NCI-H2196 treated with DMSO at 0.1 percent for 48 hours (cell line): ENCODE measurements at regions not wholly inside any gene's neighbourhood (a gene's known extent, or its start where the extent isn't known, plus 50 kb on each side); places are given as distances from the start of the nearest gene placed in this dataset.
"Not testable (repeated sequence)": the region's sequence is repeated elsewhere in the genome, so short reads cannot be mapped to it uniquely, and the experiment has no call there.

Experiments
- DNase-seq: peaks from one replicate; lab custom pipeline; 2025; ENCODE audit not compliant: unreplicated experiment; lab: John Stamatoyannopoulos, UW

DNA sequence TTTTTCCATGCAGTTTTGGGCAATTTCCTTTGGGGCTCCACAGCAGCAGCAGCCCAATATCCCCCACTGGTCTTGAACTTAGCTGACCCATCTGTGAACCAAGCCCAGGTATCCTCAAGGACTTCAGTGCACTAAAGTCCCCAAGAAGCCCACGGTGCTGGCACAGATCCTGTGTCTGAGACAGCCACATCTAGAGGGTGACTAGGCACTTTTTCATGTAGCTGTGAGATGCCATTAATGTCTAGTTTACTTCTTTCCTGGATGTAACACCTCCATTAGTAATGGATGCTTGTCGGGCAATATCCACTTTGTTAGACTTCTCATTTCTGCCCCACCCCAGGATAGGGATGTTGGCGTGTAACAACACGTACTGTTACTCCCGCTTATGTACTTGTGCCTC lies 117.9 kb downstream of the GPCPD1 start:
- no peak for DNase-seq

DNA sequence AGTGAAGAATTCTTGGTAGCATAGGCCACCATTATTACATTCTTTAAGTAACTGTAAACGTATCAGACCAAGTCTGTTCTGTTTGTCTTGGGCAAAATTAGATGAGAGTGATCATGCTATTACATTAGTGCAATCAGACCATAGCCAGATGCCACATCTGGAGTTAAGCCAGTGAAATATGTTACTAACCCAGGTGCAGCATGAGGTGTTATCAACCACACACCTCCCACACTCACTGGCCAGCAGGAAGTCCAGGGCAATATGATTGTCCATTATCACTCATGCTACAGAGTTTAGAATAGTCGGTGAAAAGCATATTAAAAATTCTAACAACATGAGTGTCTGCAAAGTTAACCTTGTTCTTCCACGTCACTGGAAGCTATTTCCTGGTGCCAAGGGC lies 119.4 kb downstream of the GPCPD1 start:
- DNase-seq: no peak

DNA sequence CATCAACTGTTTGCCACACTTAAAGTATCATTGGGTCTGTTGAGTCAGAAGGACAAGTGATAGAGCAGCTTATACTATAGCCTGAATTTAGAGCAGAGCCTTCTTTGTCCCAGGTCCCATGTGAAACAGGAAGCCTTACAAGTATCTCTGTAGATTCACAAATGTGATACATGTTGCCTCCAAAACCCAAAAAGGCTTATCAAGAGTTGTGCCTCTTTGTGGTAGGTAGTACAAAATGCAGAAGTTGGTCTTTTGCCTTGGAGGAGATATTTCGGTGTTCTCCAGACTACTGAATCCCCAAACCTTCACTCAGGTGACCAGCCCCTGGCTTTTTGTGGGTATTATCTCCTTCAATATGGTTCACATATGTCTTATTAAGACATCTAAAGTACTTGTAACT lies 121.2 kb downstream of the GPCPD1 start:
- no peak for DNase-seq

DNA sequence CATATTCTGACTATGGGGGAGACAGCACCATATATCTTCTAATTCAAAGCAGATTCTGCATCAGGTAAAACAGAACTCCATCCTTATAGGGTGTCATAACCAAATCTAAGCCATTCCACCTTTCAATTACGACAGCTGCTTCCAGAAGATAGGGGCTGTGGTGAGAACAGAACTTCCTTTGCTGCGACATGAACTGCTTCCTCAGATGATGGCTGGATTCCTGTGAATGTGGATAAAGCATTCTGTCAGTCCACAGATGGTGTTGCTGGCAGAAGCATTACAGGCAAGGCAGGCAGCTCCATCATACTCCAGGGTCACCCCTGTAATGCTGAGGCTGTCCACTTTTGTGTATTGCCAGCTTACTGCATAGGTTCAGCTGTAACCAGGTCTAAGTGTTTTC lies 122.0 kb downstream of the GPCPD1 start:
- no peak for DNase-seq

DNA sequence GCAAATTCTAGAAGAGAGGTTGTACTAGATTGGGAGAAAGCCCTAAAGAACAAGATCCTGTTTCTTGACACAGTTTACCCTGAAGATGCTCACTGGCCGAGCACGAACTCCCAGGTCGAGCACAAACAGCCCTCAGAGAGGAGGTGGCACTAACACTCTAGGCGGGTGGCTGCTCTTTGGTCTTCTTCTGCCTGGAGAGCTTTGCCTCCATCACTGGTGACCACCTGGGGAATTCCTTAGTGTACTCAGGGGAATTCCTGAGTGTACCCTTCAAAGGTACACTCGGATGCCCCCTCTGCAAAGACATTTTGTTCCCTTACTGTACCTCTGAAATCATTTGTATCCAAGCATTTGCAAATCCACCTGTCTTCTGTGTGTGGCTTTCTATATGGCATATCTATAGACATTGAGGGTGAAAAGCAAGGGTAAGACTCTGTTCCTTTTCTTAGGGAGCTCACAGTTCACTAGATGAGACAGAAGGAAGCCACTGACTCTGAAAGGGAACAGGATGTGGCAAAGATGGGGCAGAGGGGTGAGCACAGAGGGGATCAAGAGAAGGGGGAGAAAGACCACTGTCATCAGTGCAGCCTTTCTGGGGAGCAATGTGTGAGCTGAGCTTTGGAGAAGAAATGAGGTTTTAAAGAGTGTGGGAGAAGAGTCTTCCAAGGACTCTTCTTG lies 124.3 kb downstream of the GPCPD1 start:
- no peak for DNase-seq

DNA sequence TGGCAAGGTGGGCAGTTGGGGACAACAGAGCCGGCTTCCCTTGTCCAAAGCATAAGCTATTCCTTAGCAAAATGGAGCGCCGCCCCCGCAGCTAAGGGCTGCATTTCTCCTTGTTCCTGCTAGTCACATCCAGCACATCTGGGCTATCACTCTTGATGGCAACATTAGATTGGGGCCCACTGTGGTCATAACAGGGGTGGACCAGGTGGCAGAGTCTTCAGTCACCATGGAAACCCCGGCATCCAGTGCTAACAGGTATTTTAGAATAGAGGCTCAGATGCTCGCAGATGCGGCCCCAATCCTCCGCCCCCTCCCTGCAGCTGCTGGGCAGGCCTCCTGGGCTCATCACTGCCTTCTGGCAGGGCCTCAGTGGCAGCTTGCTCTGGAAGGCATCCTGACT lies 125.9 kb downstream of the GPCPD1 start:
- DNase-seq: no peak

DNA sequence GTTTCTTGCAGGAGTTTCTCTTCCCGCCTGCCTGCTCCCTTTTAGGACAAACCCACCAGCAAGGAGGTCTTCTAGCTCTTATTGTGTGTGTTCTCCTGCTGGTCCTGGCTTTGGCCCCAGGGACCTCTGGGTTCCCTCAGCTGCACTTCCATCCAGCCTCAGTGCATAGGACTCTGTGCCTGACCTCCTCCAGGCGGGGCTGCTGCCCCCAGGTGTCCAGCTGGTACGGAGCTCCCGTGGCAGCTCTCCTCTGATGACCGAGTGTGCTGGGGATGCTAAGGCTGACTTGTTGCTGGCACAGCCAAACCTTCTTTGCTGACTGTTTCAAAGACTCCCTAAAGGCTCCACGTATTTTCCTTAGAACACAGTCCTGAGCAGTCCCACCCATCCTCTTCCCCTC lies 126.5 kb downstream of the GPCPD1 start:
- DNase-seq: no peak

DNA sequence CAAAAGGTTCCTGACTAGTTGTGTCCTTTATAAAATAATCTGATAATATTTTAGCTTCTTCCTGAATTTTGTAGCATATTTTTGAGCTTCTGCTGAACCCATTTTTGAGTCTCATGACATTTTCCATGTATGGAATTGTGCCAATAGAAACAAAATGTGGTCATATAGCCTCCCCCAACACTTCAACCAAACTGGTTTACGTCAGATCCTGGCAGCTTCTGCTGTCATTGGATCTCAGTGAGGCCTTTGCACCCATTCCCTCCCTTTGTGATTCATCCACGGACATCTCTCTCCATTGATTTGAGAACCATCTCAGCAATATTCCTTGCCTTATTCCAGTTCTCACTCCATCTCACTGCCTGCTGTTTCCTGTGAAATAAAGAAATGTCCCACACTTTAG lies 128.0 kb downstream of the GPCPD1 start:
- no peak for DNase-seq

DNA sequence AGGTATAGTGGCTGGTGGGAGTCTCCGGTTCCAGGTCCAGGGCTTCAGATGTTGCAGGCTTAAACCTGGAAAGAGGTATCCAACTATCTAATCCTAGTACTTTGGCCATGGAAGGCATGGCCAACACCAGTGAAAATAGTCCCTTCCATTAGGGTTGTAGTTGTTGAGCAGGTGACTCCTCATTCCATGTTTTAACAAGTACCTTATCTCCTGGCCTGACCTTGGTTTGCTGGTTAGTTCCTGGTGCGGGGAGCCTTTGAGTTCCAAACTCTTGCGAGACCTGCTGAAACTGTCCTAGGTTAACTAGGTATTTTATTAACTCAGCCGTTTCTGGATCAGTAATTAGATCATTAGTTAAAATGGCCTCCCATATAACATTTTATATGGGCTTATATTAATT lies 128.9 kb downstream of the GPCPD1 start:
- no peak for DNase-seq

DNA sequence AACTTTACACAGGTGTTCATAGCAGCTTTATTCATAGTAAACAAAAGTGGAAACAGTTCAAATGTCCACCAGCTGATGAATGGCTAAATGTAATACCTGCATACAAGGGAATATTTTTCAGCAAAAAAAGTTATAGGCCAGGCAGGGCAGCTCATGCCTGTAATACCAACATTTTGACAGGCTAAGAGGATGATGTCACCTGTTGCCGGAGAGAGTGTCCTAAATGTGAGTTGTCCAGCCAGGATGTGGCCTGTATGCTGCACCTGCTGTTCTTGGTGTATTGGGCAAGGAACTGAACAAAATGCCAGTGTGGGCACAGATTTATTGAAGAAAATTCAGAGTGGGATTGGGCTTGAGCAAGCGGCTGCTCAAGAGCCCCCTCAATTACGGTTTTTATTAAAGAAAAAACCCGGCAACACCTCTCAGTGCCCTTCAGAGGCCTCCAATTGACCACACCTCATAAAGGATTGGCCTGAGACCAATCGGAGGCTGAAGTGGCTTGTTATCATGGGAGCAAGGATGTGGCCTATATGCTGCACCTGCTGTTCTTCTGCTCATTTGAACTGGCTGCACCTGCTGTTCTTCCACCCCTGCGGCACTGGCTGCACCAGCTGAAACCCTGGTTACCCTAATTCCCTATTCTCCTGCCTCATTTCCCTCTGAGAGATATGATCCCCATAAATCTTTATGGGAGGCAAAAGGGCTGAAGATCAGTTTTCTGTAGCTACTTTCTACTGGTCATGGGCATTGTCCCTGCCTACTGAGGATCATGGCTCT lies 129.8 kb downstream of the GPCPD1 start:
- peak; percentile 88 for DNase-seq

DNA sequence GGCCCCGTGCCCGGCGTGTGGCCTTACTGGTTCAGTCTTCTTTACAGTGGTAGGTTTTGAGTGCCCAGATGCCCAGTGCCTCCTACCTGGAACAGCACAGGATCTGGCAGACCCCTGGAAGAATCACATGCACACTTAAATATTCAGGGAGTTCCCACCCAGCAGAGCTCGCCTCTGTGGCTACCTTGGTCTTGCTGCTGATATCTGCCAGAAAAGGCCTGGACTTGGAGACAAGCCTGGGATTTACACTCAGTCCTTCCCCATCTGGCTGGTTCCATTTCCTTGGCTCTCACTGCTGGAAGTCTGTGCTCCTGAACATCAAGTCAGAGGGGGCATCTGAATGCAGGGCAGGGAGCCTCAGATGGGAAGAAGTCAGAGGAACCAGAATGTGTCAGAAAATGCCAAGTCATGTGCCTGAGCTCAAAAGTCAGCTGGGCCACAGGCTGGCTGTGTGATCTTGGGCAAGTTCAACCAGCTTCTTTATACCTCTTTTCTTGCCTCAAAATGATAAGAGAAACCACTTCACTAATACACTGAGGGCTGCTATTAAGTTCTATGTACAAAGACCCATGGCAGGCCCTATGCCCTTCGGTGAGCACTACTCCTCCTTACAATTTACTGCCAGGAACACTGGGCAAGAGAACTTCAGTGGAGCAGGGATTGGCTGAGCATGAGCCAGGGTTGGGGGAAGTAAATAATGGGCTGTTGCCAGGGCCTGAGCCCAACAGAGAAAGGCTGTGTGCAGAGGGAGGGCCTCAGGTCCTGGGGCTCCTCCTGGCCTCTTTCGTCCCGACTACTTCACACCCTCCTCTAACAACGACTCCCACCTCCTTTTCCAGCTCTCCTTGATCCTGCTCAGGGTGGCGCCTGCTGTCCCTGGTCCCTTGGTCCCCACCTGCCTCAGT lies 135.9 kb downstream of the GPCPD1 start:
- DNase-seq: no peak

DNA sequence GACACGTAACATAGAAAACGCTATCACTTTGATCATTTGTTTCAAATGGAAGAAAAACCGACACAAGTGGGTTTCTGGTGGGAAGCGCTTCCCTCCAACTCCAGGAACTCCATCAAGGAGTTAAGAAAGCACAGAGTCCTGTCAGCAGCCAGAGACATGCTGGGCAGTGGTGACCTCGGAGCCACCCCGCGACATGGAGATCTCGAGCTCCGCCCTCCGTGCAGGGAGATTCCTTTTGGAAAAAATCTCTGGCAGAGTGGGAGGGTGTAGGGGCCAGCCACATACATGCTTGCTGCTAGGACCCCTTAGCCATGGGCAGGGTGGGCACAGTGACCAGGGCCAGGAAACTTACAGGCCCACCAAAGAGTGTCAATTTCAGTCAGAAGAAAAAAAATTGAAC lies 138.9 kb downstream of the GPCPD1 start:
- DNase-seq: not testable (repeated sequence)

DNA sequence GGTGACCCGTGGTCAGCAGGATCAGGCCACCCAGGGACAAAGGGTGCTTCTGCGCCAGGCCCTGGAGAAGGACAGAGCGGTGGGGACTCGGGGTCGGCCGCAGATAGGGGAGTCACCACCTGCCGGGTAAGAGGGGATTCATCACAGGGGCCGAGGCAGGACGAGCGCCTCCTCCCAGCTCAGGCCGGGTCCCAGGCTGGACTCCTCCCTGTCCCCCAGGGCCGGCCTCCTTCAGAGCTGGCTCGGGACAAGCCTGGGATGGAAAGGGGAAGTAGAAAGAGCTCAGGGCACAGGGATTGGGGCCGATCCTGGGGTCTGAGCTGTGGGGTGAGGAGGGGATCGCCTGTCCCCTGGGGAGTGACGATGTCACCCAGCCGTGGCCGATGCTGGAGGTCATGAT lies 139.4 kb downstream of the GPCPD1 start:
- DNase-seq: no peak

DNA sequence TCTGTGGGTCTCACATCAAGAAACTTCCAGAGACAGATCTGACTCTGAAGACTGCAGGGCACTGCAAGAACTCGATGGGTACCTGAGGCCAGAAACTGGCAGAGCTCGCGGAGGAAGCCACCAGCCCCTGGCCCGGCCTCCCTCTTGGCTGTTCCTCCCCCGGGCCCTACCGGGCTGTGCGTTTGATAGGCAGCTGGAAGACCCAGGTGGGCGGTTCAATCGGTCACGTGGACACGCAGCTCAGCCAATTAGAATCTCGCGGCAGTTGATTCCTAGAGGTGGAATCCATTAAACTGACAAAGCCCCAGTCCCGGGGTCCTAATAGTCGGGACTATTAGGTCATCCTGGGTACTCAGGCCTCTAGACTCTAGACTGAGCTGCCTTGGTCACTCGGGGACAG lies 139.9 kb downstream of the GPCPD1 start:
- DNase-seq: no peak

DNA sequence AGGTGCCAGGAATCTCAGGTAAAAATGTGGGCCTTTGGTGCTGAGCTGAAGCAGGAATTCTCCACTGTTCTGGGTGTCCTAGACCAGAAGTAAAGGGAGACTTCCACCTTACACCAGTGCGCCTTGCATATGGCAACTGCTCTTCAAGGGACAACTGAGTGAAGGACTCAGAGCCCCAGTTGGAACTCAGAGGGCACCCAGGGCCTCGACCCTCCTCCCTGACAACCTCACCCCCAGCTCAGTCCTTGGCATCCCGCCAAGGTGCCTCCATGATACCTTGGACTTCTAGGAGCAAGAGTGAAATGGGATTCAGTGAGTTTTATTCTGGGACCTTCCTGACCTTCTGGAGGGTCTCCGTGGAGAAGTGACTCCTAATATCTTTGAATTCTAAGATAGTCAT lies 140.3 kb downstream of the GPCPD1 start:
- no peak for DNase-seq

DNA sequence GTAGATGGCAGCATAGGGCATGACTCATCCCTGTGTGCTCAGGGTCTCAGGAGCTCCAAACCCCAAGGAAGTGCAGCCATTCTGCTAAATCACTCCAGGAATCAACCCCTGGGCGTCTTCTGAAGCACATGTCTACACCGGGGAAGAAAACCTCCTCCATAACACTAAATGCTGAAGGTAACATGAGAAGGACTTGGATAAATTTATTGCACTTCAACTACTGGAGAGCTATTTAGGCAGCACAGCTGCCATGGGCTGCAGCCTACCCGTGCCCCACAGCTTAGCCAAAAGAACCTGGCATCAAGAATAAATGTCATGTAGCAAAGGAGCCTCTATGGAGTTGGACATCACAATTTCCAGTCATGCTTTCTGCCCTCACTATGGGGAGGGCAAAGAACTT lies 141.7 kb downstream of the GPCPD1 start:
- DNase-seq: no peak

DNA sequence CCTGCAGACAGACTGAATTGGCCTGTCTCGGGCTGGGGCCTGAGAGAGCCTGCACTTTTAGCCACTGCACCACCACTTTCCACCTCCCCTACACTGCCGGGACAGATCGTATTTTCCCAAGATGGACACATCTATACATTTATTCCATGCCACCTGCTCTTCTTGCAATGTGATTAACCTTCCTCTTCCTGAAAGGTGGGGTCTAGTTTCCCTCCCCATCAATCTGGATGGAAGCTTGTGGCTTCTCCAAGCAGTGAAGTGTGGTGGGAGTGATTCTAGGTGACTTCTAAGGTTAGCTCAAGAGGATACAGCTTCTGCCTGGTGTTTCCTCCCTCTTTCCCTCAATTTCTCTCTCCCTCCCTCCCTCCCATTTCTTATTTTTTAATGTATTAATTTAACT lies 143.7 kb downstream of the GPCPD1 start:
- DNase-seq: no peak

DNA sequence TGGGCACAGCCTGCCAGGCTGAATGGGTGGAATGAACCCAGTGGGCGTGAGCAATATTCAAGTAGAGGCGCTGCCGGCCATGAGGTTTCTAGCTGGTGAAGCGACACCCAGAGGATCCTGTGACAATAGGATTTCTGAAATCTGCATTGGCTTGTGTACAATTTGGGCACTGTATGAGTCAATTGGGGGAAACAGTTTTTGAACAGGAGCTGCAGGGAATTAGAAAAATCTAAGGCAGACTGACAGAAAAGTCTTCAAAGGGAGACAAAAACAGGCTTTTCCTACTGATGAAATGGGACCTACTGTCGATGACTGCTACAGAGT lies 145.2 kb downstream of the GPCPD1 start:
- DNase-seq: no peak

DNA sequence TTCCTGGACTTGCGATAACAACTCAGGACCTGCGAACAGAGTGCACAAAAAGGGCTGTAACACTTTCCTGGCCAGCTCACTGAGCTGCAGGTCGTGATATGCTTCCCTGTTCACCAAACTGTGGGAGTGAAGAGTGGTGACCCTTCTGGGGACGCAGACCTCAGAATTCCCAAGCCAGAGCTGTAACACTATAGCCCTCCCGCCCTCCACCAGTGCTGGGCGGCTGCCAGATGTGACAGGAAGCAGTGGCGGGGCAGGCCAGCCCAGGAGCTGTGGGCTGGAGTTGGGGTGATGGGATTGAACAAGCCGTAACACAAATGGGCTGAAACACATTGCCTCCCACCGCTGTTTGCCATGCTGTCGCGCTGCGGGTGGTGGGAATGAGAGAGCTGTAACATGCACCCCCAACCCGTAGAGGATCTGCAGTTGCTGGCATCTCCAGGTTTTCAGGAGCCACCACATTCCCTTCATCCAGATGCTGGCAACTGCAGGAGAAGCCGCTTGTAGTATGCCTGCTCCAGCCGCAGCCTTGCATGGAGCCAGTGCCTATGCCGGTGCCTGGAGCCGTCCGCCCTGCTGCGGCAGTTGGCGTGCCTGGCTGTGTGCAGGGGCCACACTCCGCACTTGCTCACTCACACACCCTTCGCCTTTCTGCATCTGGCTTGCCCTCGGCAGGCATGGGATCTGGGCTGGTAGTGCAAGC lies 145.8 kb downstream of the GPCPD1 start:
- DNase-seq: no peak

DNA sequence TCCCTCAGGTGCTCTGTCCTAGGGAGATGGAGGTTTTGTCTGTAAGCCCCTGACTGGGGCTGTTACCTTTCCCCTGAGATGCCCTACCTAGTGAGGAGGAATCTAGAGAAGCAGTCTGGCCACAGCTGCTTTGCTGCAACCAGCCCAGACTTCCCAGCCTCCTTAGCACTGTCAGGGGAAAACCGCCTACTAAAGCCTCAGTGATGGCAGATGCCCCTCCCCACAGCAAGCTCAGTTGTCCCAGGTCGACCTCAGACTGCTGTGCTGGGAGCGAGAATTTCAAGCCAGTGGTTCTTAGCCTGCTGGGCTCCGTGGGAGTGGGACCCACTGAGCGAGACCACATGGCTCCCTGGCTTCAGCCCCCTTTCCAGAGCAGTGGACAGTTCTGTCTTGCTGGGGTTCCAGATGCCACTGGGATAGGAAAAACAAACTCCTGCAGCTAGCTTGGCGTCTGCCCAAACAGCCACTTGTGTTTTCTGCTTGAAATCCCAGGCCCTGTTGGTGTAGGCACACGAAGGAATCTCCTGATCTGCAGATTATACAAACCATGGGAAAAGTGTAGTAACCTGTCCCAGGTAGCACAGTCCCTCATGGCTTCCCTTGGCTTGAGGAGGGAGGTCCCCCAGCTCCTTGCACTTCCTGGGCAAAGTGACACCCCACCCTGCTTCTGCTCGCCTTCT lies 146.4 kb upstream of the PROKR2 start:
- no peak for DNase-seq

DNA sequence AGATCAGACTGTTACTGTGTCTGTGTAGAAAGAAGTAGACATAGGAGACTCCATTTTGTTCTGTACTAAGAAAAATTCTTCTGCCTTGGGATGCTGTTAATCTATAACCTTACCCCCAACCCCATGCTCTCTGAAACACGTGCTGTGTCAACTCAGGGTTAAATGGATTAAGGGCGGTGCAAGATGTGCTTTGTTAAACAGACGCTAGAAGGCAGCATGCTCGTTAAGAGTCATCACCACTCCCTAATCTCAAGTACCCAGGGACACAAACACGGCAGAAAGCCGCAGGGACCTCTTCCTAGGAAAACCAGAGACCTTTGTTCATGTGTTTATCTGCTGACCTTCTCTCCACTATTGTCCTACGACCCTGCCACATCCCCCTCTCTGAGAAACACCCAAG lies 137.0 kb upstream of the PROKR2 start:
- DNase-seq: not testable (repeated sequence)
